ENCODE measurements at regions not wholly inside any gene's neighbourhood (a gene's known extent, or its start where the extent isn't known, plus 50 kb on each side); places are given as distances from the start of the nearest gene placed in this dataset.

GRCh38 chr16:82323171-82323570, 153.1 kb upstream of the MPHOSPH6 start:
- TF ChIP-seq CTCF (conservative IDR thresholded peaks at IDR 0.05 in 1 of 2, IDR thresholded peaks at IDR 0.05 in 1 of 2; ENCODE audit: low read depth in 1 of 2, low read length in 2 of 2) (no peak), EZH2 (IDR thresholded peaks at IDR 0.05; ENCODE audit: low read length, missing control alignments) (no peak)

Data from fibroblast of lung (primary cell).